ENCODE measurements at regions not wholly inside any gene's neighbourhood (a gene's known extent, or its start where the extent isn't known, plus 50 kb on each side); places are given as distances from the start of the nearest gene placed in this dataset.

GRCh38 chr1:172976222-172977041 lies 74.3 kb downstream of the TNFSF18 start:
- Histone ChIP-seq H3F3A (ENCODE audit: insufficient read depth) (peaks cover 27% of the 10 kb centered on the region), H3K4me2 (ENCODE audit: unreplicated experiment) (no peak overlapping the region), H3K9ac (0 out of 2 replicates have a peak overlapping the region, but pooled peaks have one; percentile 24), H3K4me1 (ENCODE audit: insufficient read depth) (peaks cover 36% of the 10 kb centered on the region), H3K36me3 (ENCODE audit: low read depth) (no peaks in the 10 kb centered on the region), H3K4me3 (no peak overlapping the region), H2AFZ (no peak overlapping the region; the same call in 1 of the 2 replicates), H3K9me2 (ENCODE audit: insufficient read depth) (no peaks in the 10 kb centered on the region), H4K20me1 (ENCODE audit: insufficient read depth) (no peaks in the 10 kb centered on the region), H3K27me3 (replicated peaks; ENCODE audit: insufficient read depth) (no peaks in the 10 kb centered on the region), H3K9me3 (ENCODE audit: low read depth) (no peaks in the 10 kb centered on the region), H3K27ac (peak overlapping the region; percentile 69), H3K79me2 (ENCODE audit: insufficient read depth) (no peaks in the 10 kb centered on the region)
- peak; percentile 92 for DNase-seq
- in situ Hi-C loops (cut with MboI) = no loop called here
- no peak for TF ChIP-seq EZH2 (IDR thresholded peaks at IDR 0.05; ENCODE audit: insufficient read depth, poor library complexity, severe bottlenecking)
- TF ChIP-seq EZH2phosphoT487 (IDR thresholded peaks at IDR 0.05; ENCODE audit: insufficient read depth, low read depth) = no peak
- WGBS, 2 experiments (ENCODE audit: low coverage in 1 of 2, low lambda C conversion rate in 2 of 2, missing lambda C conversion rate in 2 of 2) = 7 to 8% methylated on average over 2 of the region's 2 CpGs

- Histone ChIP-seq H3K4me3 (no peak overlapping the region), H4K20me1 (ENCODE audit: insufficient read depth) (no peaks in the 10 kb centered on the region), H2AFZ (no peak overlapping the region), H3K27ac (peak overlapping the region; percentile 69), H3K9me2 (ENCODE audit: insufficient read depth) (no peaks in the 10 kb centered on the region), H3K9me3 (ENCODE audit: low read depth) (no peaks in the 10 kb centered on the region), H3K36me3 (ENCODE audit: low read depth) (no peaks in the 10 kb centered on the region), H3K79me2 (ENCODE audit: insufficient read depth) (no peaks in the 10 kb centered on the region), H3K27me3 (replicated peaks; ENCODE audit: insufficient read depth) (no peaks in the 10 kb centered on the region), H3K4me2 (ENCODE audit: unreplicated experiment) (peak overlapping the region; percentile 1), H3K4me1 (ENCODE audit: insufficient read depth) (peaks cover 36% of the 10 kb centered on the region), H3F3A (ENCODE audit: insufficient read depth) (peaks cover 27% of the 10 kb centered on the region), H3K9ac (no peak overlapping the region)
- 42 to 43% methylated on average over 5 of the region's 5 CpGs for WGBS, 2 experiments (ENCODE audit: low coverage in 1 of 2, low lambda C conversion rate in 2 of 2, missing lambda C conversion rate in 2 of 2)
- in situ Hi-C loops (cut with MboI) = no loop called here
- TF ChIP-seq EZH2phosphoT487 (IDR thresholded peaks at IDR 0.05; ENCODE audit: insufficient read depth, low read depth) = no peak
- peak; percentile 55 for DNase-seq
Observed at GRCh38 chr1:172977296-172978017, 73.3 kb downstream of the TNFSF18 start.

GRCh38 chr1:172978595-172978994 lies 72.1 kb downstream of the TNFSF18 start:
- Histone ChIP-seq H2AFZ (no peak overlapping the region), H3K9me3 (ENCODE audit: low read depth) (no peaks in the 10 kb centered on the region), H3K36me3 (ENCODE audit: low read depth) (no peaks in the 10 kb centered on the region), H3K27me3 (replicated peaks; ENCODE audit: insufficient read depth) (no peaks in the 10 kb centered on the region), H3K4me3 (no peak overlapping the region), H3K79me2 (ENCODE audit: insufficient read depth) (no peaks in the 10 kb centered on the region), H3K4me1 (ENCODE audit: insufficient read depth) (peaks cover 36% of the 10 kb centered on the region), H3K4me2 (ENCODE audit: unreplicated experiment) (no peak overlapping the region), H4K20me1 (ENCODE audit: insufficient read depth) (no peaks in the 10 kb centered on the region), H3F3A (ENCODE audit: insufficient read depth) (peaks cover 27% of the 10 kb centered on the region), H3K9ac (no peak overlapping the region), H3K27ac (no peak overlapping the region; the same call in 1 of the 2 replicates), H3K9me2 (ENCODE audit: insufficient read depth) (no peaks in the 10 kb centered on the region)
- TF ChIP-seq EZH2 (IDR thresholded peaks at IDR 0.05; ENCODE audit: insufficient read depth, poor library complexity, severe bottlenecking) = no peak
- no peak for TF ChIP-seq EZH2phosphoT487 (IDR thresholded peaks at IDR 0.05; ENCODE audit: insufficient read depth, low read depth)
- DNase-seq = no peak
- in situ Hi-C loops (cut with MboI) = no loop called here
- 56 to 63% methylated on average over 3 of the region's 3 CpGs for WGBS, 2 experiments (ENCODE audit: low coverage in 1 of 2, low lambda C conversion rate in 2 of 2, missing lambda C conversion rate in 2 of 2)

GRCh38 chr1:172979828-172980227 lies 70.9 kb downstream of the TNFSF18 start:
- H2AFZ ChIP-seq = no peak overlapping the region
- no peak overlapping the region for H3K4me3 ChIP-seq
- peak overlapping the region; percentile 43 for H3K27ac ChIP-seq
- no peaks in the 10 kb centered on the region for H3K27me3 ChIP-seq (replicated peaks; ENCODE audit: insufficient read depth)
- no peak overlapping the region for H3K4me2 ChIP-seq (ENCODE audit: unreplicated experiment)
- H3F3A ChIP-seq (ENCODE audit: insufficient read depth) = peaks cover 27% of the 10 kb centered on the region
- DNase-seq = no peak
- no peak for TF ChIP-seq EZH2phosphoT487 (IDR thresholded peaks at IDR 0.05; ENCODE audit: insufficient read depth, low read depth)
- no peak for TF ChIP-seq EZH2 (IDR thresholded peaks at IDR 0.05; ENCODE audit: insufficient read depth, poor library complexity, severe bottlenecking)
- H3K9me2 ChIP-seq (ENCODE audit: insufficient read depth) = no peaks in the 10 kb centered on the region
- no peaks in the 10 kb centered on the region for H3K36me3 ChIP-seq (ENCODE audit: low read depth)
- no peak overlapping the region for H3K9ac ChIP-seq
- H3K9me3 ChIP-seq (ENCODE audit: low read depth) = no peaks in the 10 kb centered on the region
- in situ Hi-C loops (cut with MboI) = no loop called here
- H3K4me1 ChIP-seq (ENCODE audit: insufficient read depth) = peaks cover 36% of the 10 kb centered on the region
- H3K79me2 ChIP-seq (ENCODE audit: insufficient read depth) = no peaks in the 10 kb centered on the region
- H4K20me1 ChIP-seq (ENCODE audit: insufficient read depth) = no peaks in the 10 kb centered on the region
- WGBS, 2 experiments (ENCODE audit: low coverage in 1 of 2, low lambda C conversion rate in 2 of 2, missing lambda C conversion rate in 2 of 2) = 51 to 54% methylated on average over 3 of the region's 3 CpGs

Data from GM23248 (cell line).